ENCODE measurements at regions not wholly inside any gene's neighbourhood (a gene's known extent, or its start where the extent isn't known, plus 50 kb on each side); places are given as distances from the start of the nearest gene placed in this dataset.

GRCh38 chr2:16581241-16581640 is 84.4 kb downstream of the CYRIA start:
- TF ChIP-seq POLR2A (IDR thresholded peaks at IDR 0.05; ENCODE audit: extremely low read depth, insufficient read length) (no peak), MAX (IDR thresholded peaks at IDR 0.05; ENCODE audit: low read depth, low read length) (no peak), MYC (IDR thresholded peaks at IDR 0.05; ENCODE audit: low read depth, low read length) (no peak), CTCF (IDR thresholded peaks at IDR 0.05; ENCODE audit: low read depth, low read length) (no peak)
- H3K4me3 ChIP-seq (ENCODE audit: low read depth, low read length), result no peak overlapping the region
- no peak for DNase-seq (ENCODE audit: low read depth)

GRCh38 chr2:16578081-16578480 is 87.6 kb downstream of the CYRIA start:
- TF ChIP-seq POLR2A (IDR thresholded peaks at IDR 0.05; ENCODE audit: extremely low read depth, insufficient read length) (no peak), MAX (IDR thresholded peaks at IDR 0.05; ENCODE audit: low read depth, low read length) (no peak), MYC (IDR thresholded peaks at IDR 0.05; ENCODE audit: low read depth, low read length) (no peak), CTCF (IDR thresholded peaks at IDR 0.05; ENCODE audit: low read depth, low read length) (no peak)
- H3K4me3 ChIP-seq (ENCODE audit: low read depth, low read length), result no peak overlapping the region
- no peak for DNase-seq (ENCODE audit: low read depth)

GRCh38 chr2:16570516-16570915 is 95.1 kb downstream of the CYRIA start:
- no peak for DNase-seq (ENCODE audit: low read depth)
- no peak overlapping the region for H3K4me3 ChIP-seq (ENCODE audit: low read depth, low read length)
- no peak for TF ChIP-seq MYC (IDR thresholded peaks at IDR 0.05; ENCODE audit: low read depth, low read length)
- TF ChIP-seq MAX (IDR thresholded peaks at IDR 0.05; ENCODE audit: low read depth, low read length), result no peak
- TF ChIP-seq CTCF (IDR thresholded peaks at IDR 0.05; ENCODE audit: low read depth, low read length), result no peak
- no peak for TF ChIP-seq POLR2A (IDR thresholded peaks at IDR 0.05; ENCODE audit: extremely low read depth, insufficient read length)

GRCh38 chr2:16568998-16569784 is 96.4 kb downstream of the CYRIA start:
- no peak overlapping the region for H3K4me3 ChIP-seq (ENCODE audit: low read depth, low read length)
- no peak for TF ChIP-seq CTCF (IDR thresholded peaks at IDR 0.05; ENCODE audit: low read depth, low read length)
- no peak for TF ChIP-seq MYC (IDR thresholded peaks at IDR 0.05; ENCODE audit: low read depth, low read length)
- no peak for DNase-seq (ENCODE audit: low read depth)

- H3K4me3 ChIP-seq (ENCODE audit: low read depth, low read length), result no peak overlapping the region
- TF ChIP-seq CTCF (IDR thresholded peaks at IDR 0.05; ENCODE audit: low read depth, low read length) (no peak), MYC (IDR thresholded peaks at IDR 0.05; ENCODE audit: low read depth, low read length) (no peak), POLR2A (IDR thresholded peaks at IDR 0.05; ENCODE audit: extremely low read depth, insufficient read length) (no peak), MAX (IDR thresholded peaks at IDR 0.05; ENCODE audit: low read depth, low read length) (no peak)
- no peak for DNase-seq (ENCODE audit: low read depth)
Measured at GRCh38 chr2:16566701-16567100, 98.9 kb downstream of the CYRIA start.

All from NB4 (cell line).